NOMO-1 treated with DMSO at 0.1 percent for 48 hours (cell line): ENCODE measurements at regions not wholly inside any gene's neighbourhood (a gene's known extent, or its start where the extent isn't known, plus 50 kb on each side); places are given as distances from the start of the nearest gene placed in this dataset.
"Not testable (repeated sequence)": the region's sequence is repeated elsewhere in the genome, so short reads cannot be mapped to it uniquely, and the experiment has no call there.

Experiments
- DNase-seq: peaks from one replicate; lab custom pipeline; 2025; ENCODE audit not compliant: unreplicated experiment; lab: John Stamatoyannopoulos, UW

- no peak for DNase-seq
These were observed 320.6 kb downstream of the QKI start for GRCh38 chr6:163735076-163735475.

GRCh38 chr6:163733061-163733460 is 318.5 kb downstream of the QKI start:
- DNase-seq, result no peak

- no peak for DNase-seq
These were observed 318.0 kb downstream of the QKI start for GRCh38 chr6:163732479-163732878.

- not testable (repeated sequence) for DNase-seq
These were observed 317.5 kb downstream of the QKI start for GRCh38 chr6:163732014-163732351.

- no peak for DNase-seq
These were observed 316.9 kb downstream of the QKI start for GRCh38 chr6:163731215-163732013.

GRCh38 chr6:163730246-163731210 is 316.0 kb downstream of the QKI start:
- no peak for DNase-seq

GRCh38 chr6:163729127-163729872 is 314.8 kb downstream of the QKI start:
- DNase-seq, result no peak

- no peak for DNase-seq
These were observed 314.1 kb downstream of the QKI start for GRCh38 chr6:163728442-163729126.

- DNase-seq, result no peak
These were observed 311.6 kb downstream of the QKI start for GRCh38 chr6:163726037-163726695.

GRCh38 chr6:163725008-163725941 is 310.8 kb downstream of the QKI start:
- no peak for DNase-seq

GRCh38 chr6:163724196-163724595 is 309.7 kb downstream of the QKI start:
- DNase-seq, result no peak

- no peak for DNase-seq
These were observed 309.2 kb downstream of the QKI start for GRCh38 chr6:163723759-163724158.

GRCh38 chr6:163721922-163722692 is 307.6 kb downstream of the QKI start:
- no peak for DNase-seq

GRCh38 chr6:163721435-163721834 is 306.9 kb downstream of the QKI start:
- no peak for DNase-seq

GRCh38 chr6:163720460-163721235 is 306.1 kb downstream of the QKI start:
- no peak for DNase-seq

GRCh38 chr6:163720005-163720404 is 305.5 kb downstream of the QKI start:
- DNase-seq, result no peak

- DNase-seq, result no peak
These were observed 304.7 kb downstream of the QKI start for GRCh38 chr6:163719028-163719742.
